HG03066 (cell line): ENCODE measurements at regions not wholly inside any gene's neighbourhood (a gene's known extent, or its start where the extent isn't known, plus 50 kb on each side); places are given as distances from the start of the nearest gene placed in this dataset.
"Not testable (repeated sequence)": the region's sequence is repeated elsewhere in the genome, so short reads cannot be mapped to it uniquely, and the experiment has no call there.

Experiments
- ATAC-seq: cut with Tn5 transposase; IDR thresholded peaks from one replicate; pipeline ENCODE4 v1.9.1; 2021; ENCODE audit warnings: low read depth; ENCODE audit not compliant: unreplicated experiment

DNA sequence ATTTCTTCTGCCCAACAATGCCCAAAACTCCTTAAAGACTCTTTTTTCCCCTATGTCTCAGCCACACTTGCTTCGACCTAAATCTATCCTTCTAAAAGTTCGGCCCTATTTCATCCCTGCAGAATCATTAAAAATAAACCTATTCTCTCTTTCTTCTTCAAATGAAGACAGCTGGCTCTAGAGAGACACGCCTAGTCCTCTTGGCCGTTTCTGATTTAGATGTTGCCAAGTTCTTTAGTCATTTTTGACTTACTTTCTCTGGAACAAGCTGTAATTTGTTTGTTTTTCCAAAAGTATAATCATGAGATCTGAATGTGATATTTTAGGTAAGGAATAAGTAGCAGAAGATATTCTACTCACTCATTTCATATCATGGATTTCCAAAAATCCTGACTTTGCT is 211.6 kb downstream of the CENPC start:
- no peak for ATAC-seq

DNA sequence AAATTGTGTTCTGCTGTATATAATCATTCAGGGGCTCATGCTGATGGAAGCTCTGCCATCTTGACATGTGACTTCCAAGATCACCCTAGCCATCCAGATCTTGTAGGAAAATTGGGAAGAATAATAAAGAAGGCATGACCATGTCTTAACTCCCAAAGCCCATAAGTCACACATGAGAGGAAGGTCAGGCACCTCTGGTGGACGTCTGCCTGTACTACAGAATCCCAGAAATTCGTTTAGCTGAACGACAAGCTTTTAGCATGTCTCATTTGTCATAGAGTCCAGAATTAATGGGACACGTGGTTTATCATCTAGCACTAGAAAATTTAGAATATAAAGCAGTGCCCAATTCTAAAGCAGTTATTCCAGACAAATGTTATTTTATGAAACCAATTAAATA is 212.7 kb downstream of the CENPC start:
- ATAC-seq = no peak

DNA sequence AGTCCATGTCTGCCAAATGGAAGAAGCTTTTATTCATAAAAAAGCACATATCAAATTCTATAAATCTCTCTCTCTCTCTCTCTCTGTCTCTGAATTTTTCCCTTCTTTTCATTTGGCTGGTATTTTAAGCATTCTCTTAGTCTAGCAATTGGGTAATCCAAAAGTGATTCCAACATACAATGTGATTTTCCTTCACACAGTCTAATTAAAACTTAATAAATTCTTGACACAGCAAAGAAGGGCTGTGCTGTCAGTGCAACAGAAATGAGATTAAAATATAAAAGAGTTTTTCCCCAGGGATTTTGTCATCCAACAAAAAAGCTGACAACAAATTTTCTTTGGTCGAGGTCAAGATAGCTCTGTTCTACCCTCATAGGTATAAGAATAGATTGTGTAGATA is 216.9 kb downstream of the CENPC start:
- ATAC-seq = no peak

DNA sequence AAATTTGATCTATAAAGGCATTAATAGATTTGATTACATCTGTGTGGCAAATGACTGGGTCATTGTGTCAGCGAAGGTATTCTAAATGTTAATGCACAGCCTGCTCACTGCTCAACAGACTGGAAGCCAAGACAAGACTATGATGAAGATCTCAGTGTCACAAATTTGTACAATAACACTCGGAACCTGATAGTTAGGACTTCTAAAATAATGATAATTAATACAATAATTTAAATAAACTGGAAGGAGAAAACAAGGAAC is 217.4 kb downstream of the CENPC start:
- ATAC-seq = no peak

DNA sequence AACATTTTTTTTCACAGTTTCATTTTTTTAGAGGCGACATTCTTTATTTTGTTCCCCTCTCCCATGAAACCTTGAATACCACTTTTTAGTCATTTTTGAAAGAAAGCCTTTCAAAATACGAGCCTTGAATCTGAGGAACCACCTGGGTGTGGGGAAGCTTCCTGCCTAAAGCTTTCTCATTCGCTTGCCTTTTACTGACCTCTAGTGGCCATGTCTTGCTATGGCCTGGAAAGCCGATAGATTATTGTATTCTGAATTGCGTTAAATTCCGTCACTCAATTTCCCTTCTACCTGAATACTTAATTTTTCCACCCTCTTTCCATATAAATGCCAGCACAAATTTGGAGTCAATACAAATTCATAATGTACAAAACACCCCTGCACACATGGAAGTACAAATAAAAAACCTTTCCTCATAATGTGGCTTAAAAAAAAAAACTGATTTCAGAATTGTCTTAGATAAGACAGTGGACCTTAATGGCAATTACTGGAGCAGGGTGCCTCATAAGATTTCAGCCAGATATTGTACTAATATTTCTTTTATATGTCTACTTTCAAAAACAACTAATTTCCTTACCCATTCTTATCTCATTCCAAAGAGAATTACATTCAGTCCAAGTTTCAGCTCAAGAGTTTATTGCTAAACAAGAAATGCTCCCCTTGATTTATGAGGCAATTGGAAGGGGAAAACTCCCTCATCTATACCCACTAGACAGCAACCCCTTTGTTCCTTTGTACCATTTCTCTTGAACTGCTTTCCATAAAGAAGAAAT is 217.9 kb downstream of the CENPC start:
- ATAC-seq = peak; percentile 99

DNA sequence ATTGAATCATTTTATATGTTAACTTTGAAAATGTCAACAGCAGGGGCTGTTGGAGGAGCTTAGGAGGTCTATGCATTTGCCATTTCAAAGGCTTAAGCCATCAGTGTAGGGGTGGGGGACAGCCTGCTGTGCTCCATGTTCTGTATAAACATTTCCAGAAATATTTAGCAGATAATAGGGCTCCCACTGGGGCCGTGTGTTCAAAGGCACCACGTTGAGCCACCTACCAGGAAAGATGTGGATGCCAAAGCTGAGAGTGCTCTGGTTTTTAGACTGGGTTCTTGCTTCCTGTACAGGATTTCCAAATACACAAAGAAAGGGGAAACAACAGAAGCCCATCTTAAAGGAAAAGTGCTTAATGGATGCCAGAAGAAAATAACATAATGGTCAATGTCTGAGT is 219.5 kb downstream of the CENPC start:
- no peak for ATAC-seq

DNA sequence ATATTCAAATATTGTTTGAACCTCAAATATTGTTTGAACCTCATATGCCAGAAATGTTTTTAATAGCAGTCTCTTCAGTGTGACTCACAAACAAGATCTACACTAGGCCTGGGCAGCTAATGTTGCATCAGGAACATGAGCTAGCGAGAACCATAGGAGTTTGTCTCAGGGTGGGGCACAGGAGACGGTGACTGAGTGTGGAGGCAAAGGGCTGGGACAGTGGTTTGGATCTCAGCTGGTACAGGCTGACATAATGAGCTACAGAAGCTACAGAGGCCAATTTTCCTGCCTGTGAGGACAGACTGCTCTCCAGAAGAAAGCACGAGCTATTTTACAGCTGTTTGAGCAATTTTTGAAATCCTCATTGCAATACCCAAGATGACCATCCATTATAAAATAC is 224.7 kb downstream of the CENPC start:
- ATAC-seq = no peak

DNA sequence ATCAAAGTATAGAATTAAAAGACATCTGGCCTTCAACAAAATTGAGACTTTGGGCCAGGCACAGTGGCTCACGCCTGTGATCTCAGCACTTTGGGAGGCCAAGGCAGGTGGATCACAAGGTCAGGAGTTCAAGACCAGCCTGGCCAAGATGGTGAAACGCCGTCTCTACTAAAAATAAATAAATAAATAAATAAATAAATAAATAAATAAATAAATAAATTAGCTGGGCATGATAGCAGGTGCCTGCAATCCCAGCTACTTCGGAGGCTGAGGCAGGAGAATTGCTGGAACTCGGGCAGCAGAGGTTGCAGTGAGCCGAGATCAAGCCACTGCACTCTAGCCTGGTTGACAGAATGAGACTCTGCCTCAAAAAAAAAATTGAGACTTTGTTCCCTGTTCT is 225.7 kb downstream of the CENPC start:
- ATAC-seq = not testable (repeated sequence)

DNA sequence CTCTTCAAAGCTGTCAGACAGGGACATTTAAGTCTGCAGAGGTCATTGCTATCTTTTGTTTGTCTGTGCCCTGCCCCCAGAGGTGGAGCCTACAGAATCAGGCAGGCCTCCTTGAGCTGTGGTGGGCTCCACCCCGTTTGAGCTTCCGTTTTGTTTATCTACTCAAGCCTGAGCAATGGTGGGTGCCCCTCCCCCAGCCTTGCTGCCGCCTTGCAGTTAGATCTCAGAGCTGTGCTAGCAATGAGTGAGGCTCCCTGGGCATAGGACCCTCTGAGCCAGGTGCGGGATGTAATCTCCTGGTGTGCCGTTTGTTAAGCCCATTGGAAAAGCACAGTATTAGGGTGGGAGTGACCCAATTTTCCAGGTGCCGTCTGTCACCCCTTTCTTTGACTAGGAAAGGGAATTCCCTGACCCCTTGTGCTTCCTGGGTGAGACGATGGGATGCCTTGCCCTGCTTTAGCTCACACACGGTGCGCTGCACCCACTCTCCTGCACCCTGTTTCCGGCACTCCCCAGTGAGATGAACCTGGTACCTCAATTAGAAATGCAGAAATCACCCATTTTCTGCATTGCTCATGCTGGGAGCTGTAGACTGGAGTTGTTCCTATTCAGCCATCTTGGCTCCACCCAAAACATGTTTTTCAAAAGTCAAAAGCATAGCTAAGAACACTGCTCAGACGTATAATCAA is 244.7 kb downstream of the CENPC start:
- not testable (repeated sequence) for ATAC-seq

DNA sequence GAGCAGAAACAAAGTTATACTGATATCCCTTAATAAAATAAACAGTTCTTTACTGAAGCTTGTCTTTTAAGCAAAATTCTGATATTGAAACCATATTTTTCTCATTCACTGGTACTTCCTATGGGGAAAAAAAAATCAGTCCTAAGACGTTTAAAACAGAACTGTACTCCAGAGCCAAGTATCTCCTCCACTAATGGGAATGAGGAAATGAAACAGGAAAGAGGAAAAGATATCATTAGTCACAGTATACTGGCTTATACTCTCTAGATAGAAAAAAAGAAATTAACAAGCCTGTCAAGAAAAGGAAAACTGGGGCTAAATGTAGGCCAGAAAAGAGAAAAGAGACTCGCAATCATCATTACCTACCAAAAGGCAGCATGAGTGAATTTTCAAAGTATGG is 252.7 kb downstream of the CENPC start:
- no peak for ATAC-seq

DNA sequence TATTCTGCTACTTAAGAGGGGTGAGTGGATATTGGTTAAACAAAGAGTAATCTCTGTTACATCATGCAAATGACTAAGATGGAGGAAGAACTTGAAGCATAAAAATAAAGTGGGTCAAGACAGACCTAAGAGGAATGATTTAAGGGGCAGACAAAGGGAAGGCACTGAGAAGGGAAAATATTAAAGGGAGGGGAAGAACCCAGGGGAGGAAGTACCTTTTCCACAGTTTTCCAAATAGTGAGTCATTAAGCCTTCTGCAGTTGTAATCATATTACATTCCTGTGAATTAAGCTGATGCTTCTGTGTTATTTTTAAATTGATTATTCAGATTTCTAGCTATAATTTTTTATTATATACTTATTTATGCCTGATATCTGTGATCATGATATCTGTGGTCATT is 253.3 kb downstream of the CENPC start:
- ATAC-seq = no peak

DNA sequence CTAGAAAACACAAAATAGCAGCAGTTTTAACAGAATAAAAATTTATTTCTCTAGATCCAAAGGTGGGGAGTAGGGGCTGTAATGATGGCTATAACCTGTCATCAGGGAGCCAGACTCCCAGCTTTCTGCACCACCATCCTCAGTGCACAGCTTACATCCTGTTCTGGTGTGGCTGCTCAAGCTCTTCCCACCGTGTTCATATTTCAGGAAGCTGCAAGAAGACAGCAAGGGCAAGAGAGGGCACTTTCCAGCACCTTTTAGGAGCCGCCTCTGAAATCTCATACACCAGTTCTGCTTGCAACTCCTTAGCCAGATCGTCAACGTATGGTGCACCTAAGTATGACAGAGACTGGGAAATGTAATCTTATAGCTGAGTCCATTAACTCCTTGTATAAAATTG is 253.7 kb downstream of the CENPC start:
- ATAC-seq = no peak

DNA sequence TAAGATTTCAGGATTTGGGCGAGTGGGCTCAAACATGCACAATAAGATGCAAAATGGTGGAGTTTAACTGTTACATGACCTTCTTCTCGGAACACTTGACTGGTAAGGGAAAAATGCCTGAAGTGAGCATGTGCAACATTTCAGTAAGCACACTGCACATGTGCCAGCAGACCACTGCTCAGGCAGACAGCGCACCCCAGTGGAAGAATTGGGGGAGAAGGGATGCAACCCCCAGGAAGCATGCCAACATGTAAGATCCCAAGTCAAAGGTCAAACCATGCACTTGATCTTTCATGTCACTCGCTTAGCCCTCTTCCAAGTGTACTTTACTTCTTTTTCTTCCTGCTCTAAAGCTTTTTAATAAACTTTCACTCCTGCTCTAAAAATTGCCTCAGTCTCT is 256.3 kb downstream of the CENPC start:
- ATAC-seq = peak; percentile 67

DNA sequence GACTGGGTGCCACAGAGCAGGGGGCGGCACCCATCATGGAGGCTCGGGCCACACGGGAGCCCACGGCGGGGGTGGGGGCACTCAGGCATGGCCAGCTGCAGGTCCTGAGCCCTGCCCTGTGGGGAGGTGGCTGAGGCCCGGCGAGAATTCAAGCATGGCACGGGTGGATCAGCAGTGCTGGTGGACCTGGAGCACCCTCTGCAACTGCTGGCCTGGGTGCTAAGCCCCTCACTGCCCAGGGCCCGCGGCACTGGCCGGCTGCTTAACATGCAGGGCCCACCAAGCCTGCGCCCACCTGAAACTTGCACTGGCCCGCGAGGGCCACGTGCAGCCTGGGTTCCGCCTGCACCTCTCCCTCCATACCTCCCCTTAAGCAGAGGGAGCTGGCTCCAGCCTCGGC is 258.6 kb downstream of the CENPC start:
- no peak for ATAC-seq

DNA sequence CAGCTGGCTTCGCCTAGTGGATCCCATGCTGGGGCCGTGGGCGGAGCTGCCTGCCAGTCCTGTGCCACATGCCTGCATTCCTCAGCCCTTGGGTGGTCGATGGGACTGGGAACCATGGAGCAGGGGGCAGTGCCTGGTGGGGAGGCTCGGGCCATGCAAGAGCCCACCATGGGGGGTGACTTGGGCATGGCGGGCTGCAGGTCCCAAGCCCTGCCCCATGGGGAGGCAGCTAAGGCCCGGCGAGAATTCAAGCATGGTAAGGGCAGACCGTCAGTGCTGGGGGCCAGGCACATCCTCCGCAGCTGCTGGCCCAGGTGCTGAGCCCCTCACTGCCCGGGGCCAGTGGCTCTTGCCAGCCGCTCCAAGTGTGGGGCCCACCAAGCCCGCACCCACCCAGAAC is 262.6 kb downstream of the CENPC start:
- no peak for ATAC-seq

DNA sequence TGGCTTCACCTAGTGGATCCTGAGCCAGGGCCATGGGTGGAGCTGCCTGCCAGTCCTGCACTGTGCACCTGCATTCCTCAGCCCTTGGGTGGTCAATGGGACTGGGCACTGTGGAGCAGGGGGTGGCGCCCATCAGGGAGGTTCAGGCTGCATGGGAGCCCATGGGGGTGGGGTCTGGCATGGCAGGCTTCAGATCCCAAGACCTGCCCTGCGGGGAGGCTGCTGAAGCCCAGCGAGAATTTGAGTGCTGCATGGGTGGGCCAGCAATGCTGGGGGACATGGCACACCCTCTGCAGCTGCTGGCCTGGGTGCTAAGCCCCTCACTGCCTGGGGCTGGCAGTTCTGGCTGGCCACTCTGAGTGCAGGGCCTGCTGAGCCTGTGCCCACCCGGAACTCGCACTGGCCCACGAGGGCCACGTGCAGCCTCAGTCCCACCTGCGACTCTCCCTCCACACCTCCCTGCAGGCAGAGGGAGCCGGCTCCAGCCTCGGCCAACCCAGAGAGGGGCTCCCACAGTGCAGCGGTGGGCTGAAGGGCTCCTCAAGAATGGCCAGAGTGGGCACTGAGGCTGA is 270.0 kb downstream of the CENPC start:
- no peak for ATAC-seq

DNA sequence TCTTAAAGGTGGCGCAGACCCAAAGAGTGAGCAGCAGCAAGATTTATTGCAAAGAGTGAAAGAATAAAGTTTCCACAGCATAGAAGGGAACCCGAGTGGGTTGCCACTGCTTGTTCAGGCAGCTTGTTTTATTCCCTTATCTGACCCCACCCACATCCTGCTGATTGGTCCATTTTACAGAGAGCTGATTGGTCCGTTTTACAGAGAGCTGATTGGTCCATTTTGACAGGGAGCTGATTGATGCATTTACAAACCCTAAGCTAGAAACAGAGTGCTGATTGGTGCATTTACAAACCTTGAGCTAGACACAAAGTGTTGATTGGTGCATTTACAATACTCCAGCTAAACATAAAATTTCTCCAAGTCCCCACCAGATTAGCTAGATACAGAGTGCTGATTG is 270.6 kb downstream of the CENPC start:
- not testable (repeated sequence) for ATAC-seq

DNA sequence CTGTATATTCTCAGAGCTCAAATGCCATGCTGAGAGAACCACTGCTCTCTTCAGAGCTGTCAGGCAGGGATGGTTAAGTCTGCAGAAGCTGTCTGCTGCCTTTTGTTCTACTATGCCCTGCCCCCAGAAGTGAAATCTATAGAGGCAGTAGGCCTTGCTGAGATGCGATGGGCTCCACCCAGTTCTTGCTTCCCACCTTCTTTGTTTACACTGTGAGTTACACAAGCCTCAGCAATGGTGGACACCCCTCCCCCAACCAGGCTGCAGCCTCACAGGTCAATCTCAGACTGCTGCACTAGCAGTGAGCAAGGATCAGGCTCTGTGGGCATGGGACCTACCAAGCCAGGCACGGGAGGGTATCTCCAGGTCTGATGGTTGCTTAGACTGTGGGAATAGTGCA is 271.6 kb downstream of the CENPC start:
- ATAC-seq = no peak

DNA sequence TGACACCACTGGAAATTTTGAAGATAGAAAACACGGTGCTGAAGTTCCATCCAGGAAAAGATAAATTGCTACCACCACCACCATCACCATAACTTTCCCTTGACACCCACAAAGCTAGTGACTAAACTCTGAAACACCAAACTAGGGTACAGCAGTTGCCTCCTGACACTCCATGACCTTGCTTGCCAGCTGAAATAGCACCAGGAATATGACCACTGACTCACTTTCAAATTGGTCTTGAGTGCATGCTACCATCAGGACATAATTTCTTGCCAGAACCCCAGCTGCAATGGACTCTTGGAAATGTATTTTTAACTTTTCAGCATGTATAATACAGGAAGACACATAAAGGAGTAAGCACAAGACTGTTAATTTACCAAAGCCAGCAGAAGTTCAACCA is 283.3 kb downstream of the CENPC start:
- ATAC-seq = no peak

DNA sequence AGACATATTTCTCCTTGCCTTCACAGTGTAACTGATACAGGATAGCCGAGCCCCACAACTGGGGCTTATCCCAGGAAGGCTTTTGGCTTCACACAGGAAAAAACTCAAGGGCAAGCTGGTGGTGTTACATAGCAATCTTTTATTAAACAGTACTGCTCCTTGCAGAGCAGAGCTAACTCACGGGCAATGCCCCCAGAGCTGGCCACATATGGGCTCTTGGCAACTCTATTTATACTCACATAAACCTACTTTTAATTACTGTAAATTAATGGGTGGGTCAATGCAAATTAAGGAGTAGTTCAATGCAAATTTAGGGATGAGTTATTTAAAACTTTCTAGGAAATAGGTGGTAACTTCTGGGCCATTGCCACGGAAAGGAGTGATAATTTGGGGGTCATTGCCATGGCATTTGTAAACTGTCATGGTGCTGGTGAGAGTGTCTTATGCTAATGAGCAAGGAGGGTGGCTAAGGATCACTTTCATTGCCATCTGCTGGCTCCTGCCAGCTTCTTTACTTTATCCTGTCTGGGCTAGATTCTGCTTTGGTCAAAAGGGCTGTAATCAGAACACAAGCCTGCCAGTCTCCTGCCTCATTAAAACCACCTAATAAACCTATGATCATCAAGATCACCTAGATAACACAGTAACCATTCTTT is 288.8 kb downstream of the CENPC start:
- ATAC-seq = no peak

DNA sequence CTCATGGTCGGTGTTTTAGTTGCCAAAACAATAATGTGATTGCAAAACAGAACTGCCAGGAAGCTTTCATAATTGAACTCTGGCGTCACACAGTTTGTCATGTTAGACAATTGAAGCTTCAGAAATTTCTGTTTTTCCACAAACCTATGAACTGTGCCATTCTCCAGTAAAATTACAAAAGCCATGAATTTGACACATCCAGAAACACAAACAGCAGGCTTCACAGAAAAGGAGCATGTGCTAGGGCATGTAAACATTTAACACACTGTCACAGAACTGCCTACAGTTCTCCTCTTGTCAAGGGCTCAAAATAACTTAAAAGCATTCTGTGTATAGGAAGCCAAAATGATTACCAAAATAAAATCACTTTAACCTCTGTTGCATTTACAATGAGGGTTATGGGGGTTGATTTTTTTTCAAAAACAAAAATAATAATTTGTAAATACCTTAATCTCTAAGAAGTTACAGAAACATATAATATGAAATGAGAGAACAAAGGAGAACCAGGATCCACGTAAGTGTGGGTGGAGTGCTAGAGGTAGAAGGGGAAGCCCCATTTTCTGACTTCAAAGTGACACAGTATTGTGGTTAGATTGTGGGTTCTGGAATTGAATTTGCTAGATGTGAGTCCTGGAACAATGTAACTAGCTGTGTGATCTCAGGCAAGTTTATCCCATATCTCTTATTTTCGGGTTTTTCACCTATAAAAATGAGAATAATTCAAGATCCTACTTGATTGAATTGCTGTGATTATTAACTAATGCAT is 295.0 kb downstream of the CENPC start:
- ATAC-seq = no peak
